GM12892 (cell line): ENCODE measurements at regions not wholly inside any gene's neighbourhood (a gene's known extent, or its start where the extent isn't known, plus 50 kb on each side); places are given as distances from the start of the nearest gene placed in this dataset.

Experiments
- POLR2A ChIP-seq: IDR thresholded peaks from 2 replicates; pipeline ENCODE4 v1.6.1; 2011; ENCODE audit warnings: low read depth, low read length, control low read depth
- POLR2AphosphoS5 ChIP-seq: IDR thresholded peaks from 2 replicates; pipeline ENCODE4 v1.6.1; 2011; ENCODE audit warnings: low read depth, low read length, control low read depth
- TAF1 ChIP-seq: IDR thresholded peaks from 2 replicates; pipeline ENCODE4 v1.6.1; 2011; ENCODE audit warnings: low read depth, mild to moderate bottlenecking, control low read depth, low read length, borderline replicate concordance

DNA sequence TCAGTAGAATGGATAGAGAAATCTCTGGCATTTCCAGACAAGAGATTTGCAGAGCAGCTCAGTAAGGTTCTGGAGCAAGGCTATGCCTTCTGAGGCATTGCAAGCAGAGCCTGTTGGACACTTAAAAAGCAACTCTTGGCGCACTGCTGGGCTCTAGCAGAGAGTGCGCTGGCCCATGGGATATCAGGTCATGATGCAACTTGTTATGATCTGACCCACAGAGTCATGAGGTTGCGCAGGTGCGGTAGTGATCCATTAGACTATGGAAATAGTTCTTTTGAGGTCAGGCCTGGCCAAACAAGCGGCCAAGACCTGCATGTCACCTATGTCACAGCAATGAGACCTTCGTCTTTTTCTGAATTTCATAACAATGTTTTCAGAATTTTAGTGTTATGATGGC is 168.6 kb downstream of the TMTC3 start:
- no peak for TF ChIP-seq TAF1
- no peak for TF ChIP-seq POLR2A
- no peak for TF ChIP-seq POLR2AphosphoS5
